Endothelial cell of umbilical vein (primary cell): ENCODE measurements at regions not wholly inside any gene's neighbourhood (a gene's known extent, or its start where the extent isn't known, plus 50 kb on each side); places are given as distances from the start of the nearest gene placed in this dataset.

ENCODE experiments used
- BruUV-seq: library from RNA; stranded (reverse); fragments of 400-500 nt; replicated peaks from 2 replicates; lab custom pipeline; 2021; lab: Mats Ljungman, UMichigan
- CTCF ChIA-PET: fragments of 300-600, 350-600 bp; sonication (Branson Sonifier 250); formaldehyde crosslinking; loops from one replicate; lab custom pipeline; 2021; ENCODE audit warnings: antibody characterized with exemption, inconsistent platforms; lab: Charles Lee
- POLR2A ChIA-PET: fragments of 300-600, 350-600 bp; sonication (Branson Sonifier 250); formaldehyde crosslinking; loops from one replicate; lab custom pipeline; 2021; ENCODE audit warnings: antibody characterized with exemption, inconsistent platforms; lab: Charles Lee
- DNase-seq: peaks from one replicate; pipeline ENCODE4 v3.0.0-alpha.2; 2011; ENCODE audit warnings: low read depth, low spot score
- FAIRE-seq: peaks from 2 replicates; lab custom pipeline; 2011; peaks lifted over from hg19 to GRCh38; lab: Jason Lieb, UNC
- H2AFZ ChIP-seq: 2 replicates; pipeline ENCODE4 v1.6.0; 2012; ENCODE audit warnings: low read depth, low read length, control low read depth, inconsistent platforms
- H3K27ac ChIP-seq: 2 replicates; pipeline ENCODE4 v1.5.1; 2011; ENCODE audit warnings: low read depth, mild to moderate bottlenecking, control low read depth, low read length, moderate library complexity; ENCODE audit not compliant: insufficient read depth
- H3K27me3 ChIP-seq, 2 experiments: 2 replicates each; pipeline versions ENCODE4 v1.6.0 to v1.6.1; 2011; ENCODE audit warnings: low read length in 2 of 2, mixed read lengths in 1 of 2; ENCODE audit not compliant: control insufficient read depth in 2 of 2, insufficient read depth in 2 of 2
- H3K36me3 ChIP-seq, 2 experiments: 2 replicates in 1 of 2; 3 replicates in 1 of 2; pipeline ENCODE4 v1.5.1; 2011; ENCODE audit warnings: low read length in 2 of 2, mild to moderate bottlenecking in 1 of 2, moderate library complexity in 1 of 2; ENCODE audit not compliant: control insufficient read depth in 2 of 2, insufficient read depth in 2 of 2; ENCODE audit errors: extremely low read depth in 1 of 2
- H3K4me1 ChIP-seq: 3 replicates; pipeline ENCODE4 v1.5.1; 2011; ENCODE audit warnings: mild to moderate bottlenecking, low read length; ENCODE audit not compliant: control insufficient read depth, insufficient read depth; ENCODE audit errors: extremely low read depth
- H3K4me2 ChIP-seq: 2 replicates; pipeline ENCODE4 v1.6.1; 2011; ENCODE audit warnings: low read length, control low read depth, mixed read lengths; ENCODE audit not compliant: insufficient read depth
- H3K4me3 ChIP-seq, 3 experiments: fragments of 200-600 bp in 1 of 3; sonication (generic), shearing (Covaris generic) in 1 of 3; replicated peaks in 1 of 3; 2 replicates each; pipeline ENCODE4 v1.5.1; 2011 to 2016; ENCODE audit warnings: control low read depth in 3 of 3, low read length in 3 of 3, mild to moderate bottlenecking in 2 of 3, inconsistent platforms in 1 of 3, low read depth in 1 of 3, moderate library complexity in 1 of 3; ENCODE audit not compliant: insufficient read depth in 1 of 3
- H3K79me2 ChIP-seq: 2 replicates; pipeline ENCODE4 v1.6.0; 2012; ENCODE audit warnings: low read length, inconsistent platforms; ENCODE audit not compliant: control insufficient read depth, insufficient read depth
- H3K9ac ChIP-seq: replicated peaks from 2 replicates; pipeline ENCODE3; 2011; ENCODE audit warnings: low read length, control low read depth; ENCODE audit not compliant: insufficient read depth; ENCODE audit errors: extremely low read depth
- H3K9me1 ChIP-seq: replicated peaks from 3 replicates; pipeline ENCODE4 v1.6.0; 2011; ENCODE audit warnings: mild to moderate bottlenecking, low read length; ENCODE audit not compliant: control insufficient read depth, insufficient read depth; ENCODE audit errors: extremely low read depth
- H3K9me3 ChIP-seq: replicated peaks from 2 replicates; pipeline ENCODE4 v1.5.1; 2012; ENCODE audit warnings: low read length, inconsistent platforms; ENCODE audit not compliant: control insufficient read depth, insufficient read depth
- H4K20me1 ChIP-seq: replicated peaks from 2 replicates; pipeline ENCODE3; 2011; ENCODE audit warnings: mild to moderate bottlenecking, low read length; ENCODE audit not compliant: control insufficient read depth, insufficient read depth; ENCODE audit errors: extremely low read depth
- CTCF ChIP-seq, 2 donors: IDR thresholded peaks; 1 replicate in 1 of 2; 2 replicates in 1 of 2; pipeline ENCODE4 v1.5.1; 2011; ENCODE audit warnings: low read length in 2 of 2, mild to moderate bottlenecking in 2 of 2, moderate library complexity in 2 of 2, control low read depth in 1 of 2, inconsistent platforms in 1 of 2, low read depth in 1 of 2; ENCODE audit not compliant: insufficient read depth in 1 of 2; ENCODE audit errors: extremely low read depth in 1 of 2
- EZH2 ChIP-seq: IDR thresholded peaks from 2 replicates; pipeline ENCODE4 v1.6.1; 2012; ENCODE audit warnings: borderline replicate concordance, low read depth, mild to moderate bottlenecking, moderate library complexity, low read length, inconsistent platforms; ENCODE audit not compliant: severe bottlenecking
- FOS ChIP-seq: IDR thresholded peaks from 2 replicates; pipeline ENCODE4 v1.6.1; 2011; ENCODE audit warnings: mild to moderate bottlenecking, low read length, moderate library complexity, borderline replicate concordance; ENCODE audit not compliant: insufficient read depth
- GATA2 ChIP-seq: IDR thresholded peaks from 2 replicates; pipeline ENCODE4 v1.7.0; 2011; ENCODE audit warnings: low read depth, mild to moderate bottlenecking, moderate library complexity, mixed read lengths, low read length; ENCODE audit not compliant: insufficient read length, insufficient read depth
- JUN ChIP-seq: IDR thresholded peaks from 2 replicates; pipeline ENCODE4 v1.6.1; 2011; ENCODE audit warnings: borderline replicate concordance, low read depth; ENCODE audit not compliant: insufficient read length, insufficient read depth
- MAX ChIP-seq: IDR thresholded peaks from 2 replicates; pipeline ENCODE4 v1.6.1; 2011; ENCODE audit not compliant: insufficient read depth, insufficient read length
- MYC ChIP-seq: IDR thresholded peaks from one replicate; pipeline ENCODE4 v1.6.1; 2011; ENCODE audit warnings: mild to moderate bottlenecking, low read depth, low read length
- POLR2A ChIP-seq: IDR thresholded peaks from 2 replicates; pipeline ENCODE4 v1.6.1; 2012; ENCODE audit warnings: low read depth, mild to moderate bottlenecking, control low read depth, low read length
- POLR2AphosphoS5 ChIP-seq: IDR thresholded peaks from 2 replicates; pipeline ENCODE4 v1.6.1; 2012; ENCODE audit warnings: low read depth, mild to moderate bottlenecking, control low read depth, low read length, moderate library complexity; ENCODE audit not compliant: insufficient read depth
- dilution Hi-C: fragments of 300-500 bp; cut with MboI; formaldehyde crosslinking; loops from one replicate; pipeline ENCODE4 v1.15.0; 2019; ENCODE audit warnings: low sequenced_read_pairs; ENCODE audit not compliant: extremely low pct_ligation_motif_present
- intact Hi-C: fragments of 100-400 bp; cut with micrococcal nuclease; formaldehyde crosslinking; loops from one replicate; pipeline ENCODE4 v1.10.0; 2022

DNA sequence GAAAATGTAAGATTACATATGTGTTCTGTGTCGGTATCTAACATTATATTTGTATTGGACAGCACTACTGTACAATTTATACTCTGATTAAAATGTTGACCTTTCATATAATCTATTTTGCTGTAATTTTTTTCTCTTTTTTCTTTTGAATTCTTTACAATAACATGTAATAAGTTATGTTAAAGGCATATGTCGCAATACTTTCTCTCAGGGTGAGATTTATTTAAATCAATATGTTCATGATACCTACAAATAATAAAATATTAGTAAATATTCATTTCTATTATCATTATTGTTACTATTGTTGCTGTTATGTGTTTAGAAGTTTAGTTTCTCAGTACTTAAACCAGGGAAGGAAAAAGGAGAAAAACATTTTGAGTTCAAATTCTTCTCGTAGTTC lies 807.4 kb downstream of the STIM2 start:
- H3K4me3 ChIP-seq: no peak overlapping the region
- POLR2A ChIA-PET: no interaction called here
- no peak overlapping the region for H3K9ac ChIP-seq
- no peaks in the 10 kb centered on the region for H3K9me1 ChIP-seq
- intact Hi-C loops: no loop called here
- H4K20me1 ChIP-seq: no peaks in the 10 kb centered on the region
- BruUV-seq: no TSS peak
- H3K27ac ChIP-seq: no peak overlapping the region
- H3K27me3 ChIP-seq: no peaks in the 10 kb centered on the region
- H3K4me2 ChIP-seq: no peak overlapping the region
- dilution Hi-C loops: no loop called here
- no peak overlapping the region for H2AFZ ChIP-seq
- no peaks in the 10 kb centered on the region for H3K4me1 ChIP-seq
- no peak for TF ChIP-seq JUN
- TF ChIP-seq POLR2AphosphoS5: no peak
- no peak for TF ChIP-seq GATA2
- no peak for TF ChIP-seq FOS
- TF ChIP-seq POLR2A: no peak
- no peak for TF ChIP-seq MYC
- no peak for TF ChIP-seq CTCF (IDR thresholded peaks at IDR 0.05; ENCODE audit: extremely low read depth in 1 of 2, insufficient read depth in 1 of 2, low read depth in 1 of 2, low read length in 2 of 2)
- no peak for TF ChIP-seq MAX
- no peak for TF ChIP-seq EZH2
- FAIRE-seq (no peak), DNase-seq (no peak)
- H3K36me3 ChIP-seq: no peaks in the 10 kb centered on the region
- no peaks in the 10 kb centered on the region for H3K79me2 ChIP-seq
- no peaks in the 10 kb centered on the region for H3K9me3 ChIP-seq
- CTCF ChIA-PET: no interaction called here
